ENCODE measurements at regions not wholly inside any gene's neighbourhood (a gene's known extent, or its start where the extent isn't known, plus 50 kb on each side); places are given as distances from the start of the nearest gene placed in this dataset.

DNA sequence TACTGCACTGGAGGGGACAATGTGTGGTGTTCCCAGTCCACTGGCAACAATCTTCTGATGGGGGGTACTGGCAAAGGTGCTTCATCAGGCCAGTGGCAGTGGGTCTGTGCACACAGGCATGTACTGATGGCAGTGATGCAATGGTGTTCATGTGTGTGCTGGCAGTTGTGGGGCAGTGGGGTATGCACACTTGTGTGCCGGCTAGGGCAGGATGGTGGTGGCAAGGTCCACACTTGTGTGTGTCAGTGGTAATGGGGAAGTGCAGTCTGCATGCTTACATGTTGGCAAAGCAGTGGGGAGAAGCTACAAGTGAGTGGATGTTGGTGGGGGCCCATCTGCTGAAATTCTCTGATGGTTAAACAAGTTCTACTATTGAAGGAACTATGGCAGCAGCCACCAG lies 504.6 kb upstream of the ZNF462 start:
- no peak for DNase-seq

- DNase-seq: no peak
These were observed 486.3 kb upstream of the ZNF462 start for GRCh38 chr9:106376689-106377088.

- no peak for DNase-seq
These were observed 479.9 kb upstream of the ZNF462 start for GRCh38 chr9:106383072-106383471.

DNA sequence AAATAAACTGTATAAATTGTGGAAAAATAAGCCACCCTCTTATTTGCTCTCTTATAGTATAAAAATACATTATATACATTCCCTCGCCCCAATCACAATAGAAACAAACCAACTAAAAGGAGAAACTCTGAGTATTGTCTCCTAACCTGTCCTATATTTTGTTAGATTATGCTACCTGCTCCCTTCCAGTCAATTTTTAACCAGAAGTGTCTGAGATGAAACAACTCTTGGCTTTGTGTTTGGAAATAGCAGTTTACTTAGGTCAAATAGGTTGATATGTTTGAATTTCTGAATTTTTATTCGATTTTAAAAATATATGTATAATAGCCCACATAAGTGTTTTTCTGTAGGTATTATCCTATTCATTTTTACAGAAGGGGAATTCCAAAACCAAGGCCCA lies 475.0 kb upstream of the ZNF462 start:
- DNase-seq: no peak

GRCh38 chr9:106393226-106393625 lies 469.7 kb upstream of the ZNF462 start:
- DNase-seq: no peak

DNA sequence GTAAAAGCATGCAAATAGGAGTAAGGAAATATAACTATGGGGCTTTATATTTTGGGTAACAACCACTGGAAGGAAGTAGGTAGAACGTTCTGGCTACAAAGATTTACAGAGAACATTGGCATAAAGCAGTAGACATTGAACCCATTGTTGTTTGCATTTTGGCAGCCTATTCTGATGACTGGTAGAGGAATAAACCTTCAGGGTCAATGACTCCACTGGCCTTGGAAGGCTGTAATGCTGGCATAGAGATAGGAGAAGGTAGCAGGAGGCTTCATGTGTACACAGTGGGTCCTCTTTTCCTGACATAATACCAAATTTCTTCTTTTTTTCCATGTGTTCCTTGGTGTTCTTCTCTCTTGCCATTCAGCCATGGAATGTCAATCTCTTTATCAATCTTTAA lies 462.8 kb upstream of the ZNF462 start:
- DNase-seq: no peak

DNA sequence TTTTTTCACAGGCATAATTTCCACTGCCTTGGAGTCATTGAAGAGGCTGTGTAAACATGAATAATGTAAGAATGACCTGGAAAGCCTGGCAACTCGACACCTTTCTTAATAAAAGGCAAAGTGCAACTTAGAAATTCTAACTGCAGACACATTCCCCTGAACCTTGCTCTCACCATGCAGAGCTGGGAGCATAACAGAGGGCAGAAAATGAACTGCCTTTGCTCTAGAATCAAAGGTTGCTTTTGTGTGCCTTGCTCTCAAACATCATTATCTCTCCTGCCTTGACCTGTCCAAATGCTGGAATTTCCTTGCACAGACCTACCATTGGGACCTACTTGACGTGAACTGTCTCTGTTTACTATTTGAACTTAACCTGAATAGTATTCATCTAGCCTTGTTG lies 462.0 kb upstream of the ZNF462 start:
- DNase-seq: no peak

DNA sequence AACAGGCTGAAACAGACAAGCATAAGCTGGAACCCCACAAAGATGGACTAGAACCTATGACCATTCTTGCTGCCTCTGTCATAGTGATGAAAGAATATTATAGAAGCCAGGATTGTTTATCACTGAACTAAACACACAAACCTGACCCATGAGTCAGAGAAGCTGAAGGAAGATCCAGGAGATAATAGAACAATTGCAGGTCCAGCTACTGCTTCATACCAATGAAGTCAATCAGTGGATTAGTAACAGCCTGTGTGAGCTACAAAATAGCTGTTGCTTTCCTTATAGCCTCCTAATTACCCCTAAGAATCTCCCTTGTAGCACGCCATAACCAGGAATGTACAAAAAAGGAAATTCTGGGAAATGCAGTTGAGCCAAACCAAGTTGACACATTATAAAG lies 459.9 kb upstream of the ZNF462 start:
- DNase-seq: no peak

GRCh38 chr9:106404137-106404536 lies 458.8 kb upstream of the ZNF462 start:
- no peak for DNase-seq

GRCh38 chr9:106405871-106406435 lies 457.0 kb upstream of the ZNF462 start:
- DNase-seq: no peak

GRCh38 chr9:106414042-106414441 lies 448.9 kb upstream of the ZNF462 start:
- no peak for DNase-seq

DNA sequence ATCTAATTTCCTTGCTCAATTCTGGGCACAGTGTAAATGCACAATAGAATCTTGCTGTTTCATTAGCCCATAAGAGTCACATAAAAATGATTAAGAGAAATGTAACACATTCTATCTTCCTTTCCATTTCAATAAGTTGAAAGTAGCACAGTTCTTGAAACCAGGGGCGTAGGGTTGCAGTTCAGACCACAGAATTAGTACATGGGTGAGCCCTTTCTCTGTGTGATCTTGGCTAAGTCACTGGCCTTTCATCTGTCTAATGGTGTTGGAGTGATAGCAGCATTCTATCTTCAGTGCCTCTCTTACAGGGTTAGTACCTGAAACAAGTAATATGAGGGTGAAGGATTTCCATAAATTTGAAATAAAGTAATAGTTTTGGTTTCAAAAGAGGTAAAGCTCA lies 445.3 kb upstream of the ZNF462 start:
- DNase-seq: no peak

GRCh38 chr9:106419829-106420228 lies 443.1 kb upstream of the ZNF462 start:
- DNase-seq: no peak

- no peak for DNase-seq
These were observed 442.4 kb upstream of the ZNF462 start for GRCh38 chr9:106420511-106420944.

DNA sequence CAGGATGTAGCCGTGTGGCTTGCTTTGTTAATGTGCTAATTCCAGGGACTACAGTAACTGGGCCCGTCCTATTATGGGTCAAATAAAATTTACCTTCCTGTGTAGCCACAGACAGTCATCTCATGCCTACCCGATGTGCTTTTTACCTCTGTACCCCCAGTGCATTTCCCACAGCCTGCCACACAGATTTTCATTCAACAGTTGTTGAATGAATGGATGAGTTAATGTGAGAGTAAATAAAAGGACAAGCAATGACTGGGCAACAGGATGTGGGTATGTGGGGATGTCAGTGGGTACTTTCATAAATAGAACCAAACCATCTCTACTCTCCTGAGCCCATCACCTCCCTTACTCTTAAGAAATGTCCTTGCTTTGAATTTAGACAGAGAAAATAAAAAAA lies 441.2 kb upstream of the ZNF462 start:
- no peak for DNase-seq

- no peak for DNase-seq
These were observed 439.4 kb upstream of the ZNF462 start for GRCh38 chr9:106423575-106423974.

DNA sequence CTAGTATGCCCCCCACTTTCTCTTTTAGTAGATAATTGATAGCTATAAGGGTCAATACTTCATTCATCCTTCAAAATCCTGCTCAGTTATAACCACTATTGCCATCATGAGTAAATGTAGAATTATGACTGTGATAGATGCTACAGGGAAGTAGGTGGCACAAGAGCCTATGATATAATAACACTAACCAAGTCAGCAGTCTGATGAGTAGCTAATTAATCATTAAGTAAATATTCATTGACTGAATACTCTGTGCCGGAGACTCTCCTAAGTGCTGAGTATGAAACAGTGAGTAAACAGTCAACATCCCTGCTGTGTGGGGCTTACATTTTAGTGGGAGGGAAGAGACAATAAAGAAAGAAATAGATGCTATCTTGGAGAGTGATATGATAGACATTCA lies 430.3 kb upstream of the ZNF462 start:
- DNase-seq: no peak

DNA sequence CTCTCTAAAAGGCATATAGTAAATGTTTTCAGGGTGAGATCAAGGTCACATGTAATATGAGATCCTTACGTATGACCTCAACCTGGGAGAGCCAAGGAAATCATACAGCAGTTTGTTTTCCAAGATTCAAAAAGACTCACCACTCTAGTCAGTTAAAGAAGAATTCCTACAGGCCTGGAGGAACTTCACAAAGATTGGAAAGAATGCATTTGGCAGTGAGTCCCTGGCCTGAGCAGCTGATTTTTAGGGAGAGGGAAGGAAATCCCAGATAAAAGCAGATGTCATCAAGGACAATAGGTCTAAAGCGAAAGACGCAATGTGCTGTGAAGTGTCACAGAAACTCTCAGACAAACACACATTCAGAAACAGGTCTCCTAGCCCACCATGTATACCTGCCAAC lies 424.0 kb upstream of the ZNF462 start:
- DNase-seq: no peak

DNA sequence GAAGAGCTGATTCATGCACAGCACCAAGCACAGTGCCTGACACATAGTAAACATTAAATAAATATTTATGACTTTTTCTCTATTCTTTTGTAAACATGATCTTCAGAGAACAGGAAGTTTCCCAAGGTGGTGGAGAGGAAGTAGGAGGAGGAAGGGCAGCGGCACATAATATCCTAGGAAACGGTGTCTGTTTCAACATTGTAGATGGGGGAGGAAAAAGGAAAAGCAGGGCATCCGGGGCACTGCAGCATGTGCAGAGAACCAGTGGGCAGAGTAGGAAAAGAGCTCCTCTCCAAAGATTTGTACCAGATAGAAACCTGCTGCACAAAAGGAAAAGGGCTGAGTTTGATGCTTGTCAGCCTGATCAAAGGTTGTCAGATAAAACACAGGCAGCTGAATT lies 421.7 kb upstream of the ZNF462 start:
- DNase-seq: no peak

DNA sequence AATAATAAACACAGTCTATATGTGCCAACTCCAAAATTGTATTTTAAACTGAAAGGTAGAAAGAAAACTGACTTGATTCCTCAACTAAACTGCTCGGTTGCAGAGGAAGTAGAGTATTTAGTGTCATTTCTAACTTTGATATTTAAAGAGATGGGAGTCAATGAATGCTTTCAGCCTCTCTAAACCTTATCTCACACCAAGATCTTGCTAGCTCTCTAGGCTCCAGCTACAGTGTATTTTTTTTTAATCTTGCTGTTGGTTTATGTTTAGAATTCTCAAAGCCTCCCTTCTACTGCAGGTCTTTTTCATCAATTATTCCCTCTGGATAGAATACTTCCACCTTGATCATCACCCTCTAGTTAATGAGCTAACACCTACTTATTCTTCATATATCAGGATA lies 419.4 kb upstream of the ZNF462 start:
- no peak for DNase-seq

- DNase-seq: no peak
These were observed 417.9 kb upstream of the ZNF462 start for GRCh38 chr9:106445107-106445506.

DNA sequence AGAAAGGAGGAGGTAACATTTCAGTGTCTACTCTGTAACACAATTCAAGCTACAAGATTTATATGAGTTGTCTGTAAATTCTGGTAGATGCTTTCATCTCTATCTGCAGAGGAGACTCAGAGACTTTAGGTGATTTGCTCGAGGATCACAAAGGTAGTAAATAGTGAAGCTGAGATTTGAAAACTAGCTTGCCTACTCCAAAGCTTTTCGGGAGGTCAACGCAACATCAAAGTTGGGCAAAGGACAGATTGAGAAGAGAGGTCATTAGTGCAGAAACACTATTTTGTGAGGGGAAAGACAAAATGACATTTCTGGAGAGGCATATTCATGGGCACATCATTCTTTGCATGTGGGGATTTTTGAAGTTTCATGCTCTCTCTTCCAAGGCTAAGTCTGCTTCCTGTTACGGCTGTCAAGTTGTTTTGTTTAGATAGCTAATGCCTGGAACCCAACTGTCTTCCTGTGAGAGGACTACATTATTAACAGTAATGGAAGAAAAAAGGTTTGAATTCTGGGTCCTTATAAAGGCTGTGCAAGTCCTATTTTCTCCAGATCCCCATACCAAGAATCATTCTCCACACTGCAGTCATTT lies 413.5 kb upstream of the ZNF462 start:
- DNase-seq: no peak

DNA sequence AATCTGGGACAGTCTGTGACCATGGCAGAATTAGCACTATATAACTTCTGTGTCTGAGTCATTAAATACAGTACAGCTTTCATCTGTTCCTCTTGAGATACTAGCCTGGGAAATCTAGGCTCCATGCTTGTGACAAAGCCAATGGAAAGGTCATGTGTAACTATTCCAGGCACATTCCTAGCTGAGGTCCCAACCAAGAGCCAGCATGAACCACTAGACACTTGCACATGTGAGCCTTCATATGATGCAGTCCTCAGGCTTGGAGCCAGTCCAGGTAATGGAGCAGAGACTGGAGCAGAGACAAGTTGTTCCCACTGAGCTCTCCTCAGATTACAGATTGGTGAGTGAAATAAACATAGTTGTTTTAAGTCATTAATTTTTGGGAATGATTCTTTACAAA lies 412.4 kb upstream of the ZNF462 start:
- no peak for DNase-seq

DNA sequence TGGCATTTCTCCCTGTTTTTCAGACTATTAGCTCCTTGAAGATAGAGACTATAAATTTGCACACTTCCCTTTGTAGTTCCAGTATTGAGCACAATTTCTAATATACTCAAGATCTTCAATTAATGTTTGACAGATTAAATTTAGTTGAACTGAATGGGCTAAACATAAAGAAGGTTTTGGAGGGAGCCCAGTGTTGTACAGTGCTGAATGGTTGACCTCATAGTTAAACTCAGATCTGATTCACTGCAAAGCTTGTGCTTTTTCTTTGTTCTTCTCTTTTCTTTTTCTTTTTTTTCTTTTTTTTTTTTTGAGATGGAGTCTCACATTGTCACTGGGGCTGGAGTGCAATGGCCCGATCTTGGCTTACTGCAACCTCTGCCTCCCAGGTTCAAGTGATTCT lies 411.7 kb upstream of the ZNF462 start:
- no peak for DNase-seq

- no peak for DNase-seq
These were observed 406.4 kb upstream of the ZNF462 start for GRCh38 chr9:106456581-106456980.
